H1 (cell line): ENCODE measurements at regions not wholly inside any gene's neighbourhood (a gene's known extent, or its start where the extent isn't known, plus 50 kb on each side); places are given as distances from the start of the nearest gene placed in this dataset.

ENCODE experiments used
- CTCF ChIP-seq, 3 experiments: IDR thresholded peaks; 1 replicate in 2 of 3; 2 replicates in 1 of 3; pipeline versions ENCODE4 v1.5.1 to v1.6.1; 2011; ENCODE audit warnings: low read length in 3 of 3, mild to moderate bottlenecking in 3 of 3, inconsistent platforms in 2 of 3, low read depth in 1 of 3, moderate library complexity in 1 of 3; ENCODE audit not compliant: insufficient read depth in 1 of 3; ENCODE audit errors: control extremely low read depth in 1 of 3
- KDM1A ChIP-seq: fragments of 200-600, 300-600 bp; sonication (generic); IDR thresholded peaks from 2 replicates; pipeline ENCODE4 v1.7.1; 2016; ENCODE audit warnings: mild to moderate bottlenecking, low read length, borderline replicate concordance

- TF ChIP-seq CTCF (IDR thresholded peaks at IDR 0.05; ENCODE audit: control extremely low read depth in 1 of 3, insufficient read depth in 1 of 3, low read depth in 1 of 3, low read length in 3 of 3): no peak
- no peak for TF ChIP-seq KDM1A
These were observed 789.6 kb upstream of the SLC8A1 start for GRCh38 chr2:41241325-41242000.
